NT2/D1 (cell line): ENCODE measurements at regions not wholly inside any gene's neighbourhood (a gene's known extent, or its start where the extent isn't known, plus 50 kb on each side); places are given as distances from the start of the nearest gene placed in this dataset.

Source experiments
- YY1 ChIP-seq: IDR thresholded peaks from 2 replicates; pipeline ENCODE4 v1.6.1; 2011; ENCODE audit not compliant: insufficient read length, insufficient read depth
- ZNF274 ChIP-seq: IDR thresholded peaks from 2 replicates; pipeline ENCODE4 v1.6.1; 2011; ENCODE audit warnings: mild to moderate bottlenecking, low read depth, low read length

DNA sequence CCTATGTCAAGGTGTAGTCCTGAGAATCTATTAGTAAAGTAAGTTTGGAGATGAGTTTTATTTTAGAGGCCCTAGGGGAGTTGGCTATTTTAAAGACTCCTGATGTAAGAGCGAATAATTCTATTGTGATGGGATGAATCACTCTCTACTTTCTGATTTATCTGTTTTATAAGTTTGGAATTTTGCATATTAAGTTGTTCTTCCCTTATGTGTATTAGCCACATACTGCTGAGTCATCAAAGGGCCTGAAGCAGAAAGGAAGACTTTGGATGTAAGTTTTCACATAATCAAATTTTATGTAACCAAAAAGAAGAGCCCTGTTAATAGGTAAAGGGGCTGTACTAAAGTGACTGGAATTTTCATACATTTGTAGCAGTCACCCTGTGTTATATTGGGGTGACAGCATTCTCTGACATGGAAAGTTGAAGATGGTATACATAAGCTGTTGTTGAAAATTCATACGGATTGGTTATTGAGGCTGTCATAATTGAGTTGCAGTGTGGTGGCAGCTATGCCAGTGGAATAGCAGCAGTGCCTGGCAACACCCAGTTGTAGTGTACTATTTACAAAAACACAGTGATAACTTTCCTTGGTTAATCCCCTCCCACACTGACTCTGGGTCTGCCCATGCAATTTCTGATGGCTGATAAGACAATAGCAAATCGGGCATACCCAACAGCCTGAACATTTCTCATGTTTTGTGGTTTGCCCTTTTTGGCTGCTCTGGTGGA lies 90.6 kb upstream of the NTM start:
- TF ChIP-seq YY1 (no peak), ZNF274 (no peak)
